ENCODE measurements at regions not wholly inside any gene's neighbourhood (a gene's known extent, or its start where the extent isn't known, plus 50 kb on each side); places are given as distances from the start of the nearest gene placed in this dataset.

DNA sequence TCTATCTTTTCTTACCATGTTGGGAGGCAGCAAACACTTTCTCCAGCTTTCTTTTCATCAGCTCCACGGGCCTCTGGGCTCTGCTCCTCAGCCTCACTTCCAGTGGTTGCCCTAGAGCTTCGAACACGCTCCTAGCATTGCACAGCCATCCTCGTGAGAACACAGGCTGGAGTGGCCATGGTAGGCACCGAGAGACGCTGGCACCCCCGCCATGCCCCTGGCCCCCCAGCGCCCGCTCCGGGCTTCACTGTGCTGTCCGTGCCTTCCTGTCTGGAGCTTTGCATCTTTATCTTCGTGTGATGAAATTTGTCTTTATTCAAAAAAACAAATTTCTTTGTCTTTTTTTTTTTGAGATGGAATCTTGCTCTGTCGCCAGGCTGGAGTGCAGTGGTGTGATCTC lies 352.2 kb downstream of the TMEM121 start:
- Histone ChIP-seq H3K79me2 (ENCODE audit: insufficient read depth) (no peaks in the 10 kb centered on the region), H3K9me2 (ENCODE audit: insufficient read depth) (no peaks in the 10 kb centered on the region), H3K4me3 (no peak overlapping the region), H3K27me3 (replicated peaks; ENCODE audit: insufficient read depth) (no peaks in the 10 kb centered on the region), H4K20me1 (ENCODE audit: insufficient read depth) (no peaks in the 10 kb centered on the region), H3F3A (ENCODE audit: insufficient read depth) (no peaks in the 10 kb centered on the region), H3K4me1 (ENCODE audit: insufficient read depth) (no peaks in the 10 kb centered on the region), H3K27ac (no peak overlapping the region), H3K9me3 (ENCODE audit: low read depth) (no peaks in the 10 kb centered on the region), H2AFZ (no peak overlapping the region), H3K9ac (no peak overlapping the region), H3K36me3 (ENCODE audit: low read depth) (no peaks in the 10 kb centered on the region), H3K4me2 (ENCODE audit: unreplicated experiment) (no peak overlapping the region)
- DNase-seq, result no peak
- TF ChIP-seq EZH2 (IDR thresholded peaks at IDR 0.05; ENCODE audit: insufficient read depth, poor library complexity, severe bottlenecking) (no peak), EZH2phosphoT487 (IDR thresholded peaks at IDR 0.05; ENCODE audit: insufficient read depth, low read depth) (no peak)
- in situ Hi-C loops (cut with MboI), result no loop called here
- WGBS, 2 experiments (ENCODE audit: low coverage in 1 of 2, low lambda C conversion rate in 2 of 2, missing lambda C conversion rate in 2 of 2), result 54 to 64% methylated on average over 13 of the region's 13 CpGs

- Histone ChIP-seq H3K27ac (no peak overlapping the region), H3K79me2 (ENCODE audit: insufficient read depth) (no peaks in the 10 kb centered on the region), H3K9me3 (ENCODE audit: low read depth) (no peaks in the 10 kb centered on the region), H3K27me3 (replicated peaks; ENCODE audit: insufficient read depth) (no peaks in the 10 kb centered on the region), H3K4me3 (no peak overlapping the region), H3K9ac (no peak overlapping the region), H3K4me2 (ENCODE audit: unreplicated experiment) (no peak overlapping the region), H3F3A (ENCODE audit: insufficient read depth) (no peaks in the 10 kb centered on the region), H3K36me3 (ENCODE audit: low read depth) (no peaks in the 10 kb centered on the region), H4K20me1 (ENCODE audit: insufficient read depth) (no peaks in the 10 kb centered on the region), H3K9me2 (ENCODE audit: insufficient read depth) (no peaks in the 10 kb centered on the region), H3K4me1 (ENCODE audit: insufficient read depth) (no peaks in the 10 kb centered on the region), H2AFZ (no peak overlapping the region)
- 52 to 64% methylated on average over 7 of the region's 7 CpGs for whole genome bisulfite sequencing, 2 experiments (ENCODE audit: low coverage in 1 of 2, low lambda C conversion rate in 2 of 2, missing lambda C conversion rate in 2 of 2)
- no peak for TF ChIP-seq EZH2 (IDR thresholded peaks at IDR 0.05; ENCODE audit: insufficient read depth, poor library complexity, severe bottlenecking)
- no peak for TF ChIP-seq EZH2phosphoT487 (IDR thresholded peaks at IDR 0.05; ENCODE audit: insufficient read depth, low read depth)
- in situ Hi-C loops (cut with MboI), result no loop called here
- no peak for DNase-seq
Observed at GRCh38 chr14:105879503-105879866, 353.1 kb downstream of the TMEM121 start.

DNA sequence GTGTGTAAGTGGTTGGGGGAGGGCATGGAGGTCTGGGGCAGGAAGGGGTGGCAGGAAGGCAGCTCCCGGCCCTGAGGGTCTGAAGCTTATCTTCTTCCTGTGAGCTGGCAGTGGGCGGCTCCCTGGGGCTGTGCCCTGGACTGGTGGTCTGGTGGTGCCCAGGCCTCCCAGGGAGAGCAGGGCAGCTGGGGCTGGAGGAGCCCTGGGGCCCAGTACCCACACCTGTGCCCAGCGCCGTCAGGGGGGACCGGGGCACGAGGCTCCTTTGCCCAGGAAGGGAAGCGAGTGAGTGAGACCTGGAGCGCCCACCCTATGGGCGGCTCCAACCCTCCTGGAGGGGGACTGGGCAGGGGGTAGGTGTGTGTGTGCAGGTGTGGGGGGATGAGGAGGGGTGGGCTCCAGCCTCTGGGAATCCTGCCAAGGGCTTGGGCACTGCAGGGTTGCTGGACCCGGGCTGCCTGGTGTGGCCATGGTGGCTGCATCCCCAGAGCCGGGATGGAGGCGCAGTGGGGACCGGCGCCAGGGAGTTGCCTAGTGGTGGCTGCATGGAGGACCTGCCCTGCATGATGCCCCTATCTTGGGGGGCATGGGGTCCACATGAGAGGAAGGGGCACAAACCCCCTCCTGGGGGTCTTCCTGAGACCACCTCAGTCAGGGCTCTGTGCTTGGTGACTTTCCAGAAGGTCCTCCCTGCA lies 353.6 kb downstream of the TMEM121 start:
- no peaks in the 10 kb centered on the region for H3K4me1 ChIP-seq (ENCODE audit: insufficient read depth)
- 79% methylated on average over 10 to 14 of the region's 14 CpGs for WGBS, 2 experiments (ENCODE audit: low coverage in 1 of 2, low lambda C conversion rate in 2 of 2, missing lambda C conversion rate in 2 of 2)
- no peak for DNase-seq
- H2AFZ ChIP-seq, result no peak overlapping the region
- H3K4me3 ChIP-seq, result no peak overlapping the region
- no peaks in the 10 kb centered on the region for H3F3A ChIP-seq (ENCODE audit: insufficient read depth)
- no peaks in the 10 kb centered on the region for H3K79me2 ChIP-seq (ENCODE audit: insufficient read depth)
- H3K36me3 ChIP-seq (ENCODE audit: low read depth), result no peaks in the 10 kb centered on the region
- in situ Hi-C loops (cut with MboI), result no loop called here
- TF ChIP-seq EZH2phosphoT487 (IDR thresholded peaks at IDR 0.05; ENCODE audit: insufficient read depth, low read depth), result no peak
- TF ChIP-seq EZH2 (IDR thresholded peaks at IDR 0.05; ENCODE audit: insufficient read depth, poor library complexity, severe bottlenecking), result no peak
- H4K20me1 ChIP-seq (ENCODE audit: insufficient read depth), result no peaks in the 10 kb centered on the region
- H3K27ac ChIP-seq, result no peak overlapping the region
- no peaks in the 10 kb centered on the region for H3K9me3 ChIP-seq (ENCODE audit: low read depth)
- no peak overlapping the region for H3K9ac ChIP-seq
- no peaks in the 10 kb centered on the region for H3K9me2 ChIP-seq (ENCODE audit: insufficient read depth)
- no peak overlapping the region for H3K4me2 ChIP-seq (ENCODE audit: unreplicated experiment)
- no peaks in the 10 kb centered on the region for H3K27me3 ChIP-seq (replicated peaks; ENCODE audit: insufficient read depth)

- H3K9me3 ChIP-seq (ENCODE audit: low read depth), result no peaks in the 10 kb centered on the region
- H2AFZ ChIP-seq, result no peak overlapping the region
- no peak overlapping the region for H3K4me2 ChIP-seq (ENCODE audit: unreplicated experiment)
- no peak overlapping the region for H3K9ac ChIP-seq
- H3K9me2 ChIP-seq (ENCODE audit: insufficient read depth), result no peaks in the 10 kb centered on the region
- H3K27ac ChIP-seq, result no peak overlapping the region
- no peaks in the 10 kb centered on the region for H4K20me1 ChIP-seq (ENCODE audit: insufficient read depth)
- in situ Hi-C loops (cut with MboI), result no loop called here
- no peaks in the 10 kb centered on the region for H3K4me1 ChIP-seq (ENCODE audit: insufficient read depth)
- TF ChIP-seq EZH2phosphoT487 (IDR thresholded peaks at IDR 0.05; ENCODE audit: insufficient read depth, low read depth) (no peak), EZH2 (IDR thresholded peaks at IDR 0.05; ENCODE audit: insufficient read depth, poor library complexity, severe bottlenecking) (no peak)
- no peaks in the 10 kb centered on the region for H3K36me3 ChIP-seq (ENCODE audit: low read depth)
- no peaks in the 10 kb centered on the region for H3F3A ChIP-seq (ENCODE audit: insufficient read depth)
- DNase-seq, result no peak
- 51 to 60% methylated on average over 11 of the region's 11 CpGs for WGBS, 2 experiments (ENCODE audit: low coverage in 1 of 2, low lambda C conversion rate in 2 of 2, missing lambda C conversion rate in 2 of 2)
- no peaks in the 10 kb centered on the region for H3K79me2 ChIP-seq (ENCODE audit: insufficient read depth)
- no peaks in the 10 kb centered on the region for H3K27me3 ChIP-seq (replicated peaks; ENCODE audit: insufficient read depth)
- H3K4me3 ChIP-seq, result no peak overlapping the region
Observed at GRCh38 chr14:105880616-105881015, 354.2 kb downstream of the TMEM121 start.
